ENCODE measurements at regions not wholly inside any gene's neighbourhood (a gene's known extent, or its start where the extent isn't known, plus 50 kb on each side); places are given as distances from the start of the nearest gene placed in this dataset.

GRCh38 chr5:57784121-57784520 is 301.5 kb upstream of the ACTBL2 start:
- no peak overlapping the region for H2BK15ac ChIP-seq (ENCODE audit: low read length)

GRCh38 chr5:57783693-57784092 is 301.1 kb upstream of the ACTBL2 start:
- no peak for DNase-seq (ENCODE audit: low spot score)
- H3K14ac ChIP-seq (ENCODE audit: low read length) = no peak overlapping the region
- no peak overlapping the region for H3K23ac ChIP-seq (ENCODE audit: low read depth, low read length, poor library complexity)
- no peak overlapping the region for H3K27ac ChIP-seq (replicated peaks; ENCODE audit: low read length)
- no peak overlapping the region for H4K91ac ChIP-seq (ENCODE audit: low read depth, low read length, poor library complexity)
- no peak overlapping the region for H2BK15ac ChIP-seq (ENCODE audit: low read length)
- no peak overlapping the region for H4K8ac ChIP-seq (ENCODE audit: low read depth, low read length)
- no peak overlapping the region for H3K4me3 ChIP-seq (ENCODE audit: low read length in 2 of 2)
- no peak overlapping the region for H2BK12ac ChIP-seq (ENCODE audit: low read length)
- H3K9ac ChIP-seq (ENCODE audit: low read depth, low read length, poor library complexity) = no peak overlapping the region
- H2AFZ ChIP-seq (ENCODE audit: low read length) = no peak overlapping the region
- no peak overlapping the region for H2AK5ac ChIP-seq (ENCODE audit: low read depth, low read length)
- no peaks in the 10 kb centered on the region for H3K79me1 ChIP-seq (ENCODE audit: low read depth, low read length)
- H3K27me3 ChIP-seq (ENCODE audit: control insufficient read depth in 3 of 3, insufficient read depth in 3 of 3, low read depth in 1 of 3, low read length in 3 of 3) = no peaks in the 10 kb centered on the region
- H3K4me2 ChIP-seq (ENCODE audit: insufficient read depth, low read length, poor library complexity, severe bottlenecking) = no peak overlapping the region
- H2BK5ac ChIP-seq (ENCODE audit: low read length) = no peak overlapping the region
- peaks cover 4 to 6% of the 10 kb centered on the region in 2 donors for H3K4me1 ChIP-seq (ENCODE audit: control insufficient read depth in 2 of 2, insufficient read depth in 1 of 2, low read depth in 1 of 2, low read length in 2 of 2)
- H3K36me3 ChIP-seq (replicated peaks in 1 of 2; ENCODE audit: control insufficient read depth in 2 of 2, insufficient read depth in 2 of 2, low read length in 2 of 2) = no peaks in the 10 kb centered on the region
- WGBS, 2 donors (ENCODE audit: extremely low coverage in 2 of 2, insufficient read length in 2 of 2, insufficient replicate concordance in 1 of 2) = no CpG with 5 or more reads among the region's 2 CpGs
- no peak overlapping the region for H3K4ac ChIP-seq (ENCODE audit: low read length)
- H3K18ac ChIP-seq (ENCODE audit: low read length) = no peak overlapping the region
- no peak overlapping the region for H2BK120ac ChIP-seq (ENCODE audit: low read depth, low read length)
- no peaks in the 10 kb centered on the region for H3K9me3 ChIP-seq (replicated peaks in 1 of 2; ENCODE audit: control insufficient read depth in 2 of 2, insufficient read depth in 1 of 2, low read depth in 1 of 2, low read length in 2 of 2)

More at GRCh38 chr5:57784121-57784520, 301.5 kb upstream of the ACTBL2 start:
- Histone ChIP-seq H2AK5ac (ENCODE audit: low read depth, low read length) (no peak overlapping the region), H3K79me1 (ENCODE audit: low read depth, low read length) (no peaks in the 10 kb centered on the region), H3K27ac (replicated peaks; ENCODE audit: low read length) (no peak overlapping the region), H3K4me3 (ENCODE audit: low read length in 2 of 2) (no peak overlapping the region), H4K91ac (ENCODE audit: low read depth, low read length, poor library complexity) (no peak overlapping the region), H3K4ac (ENCODE audit: low read length) (no peak overlapping the region), H3K4me1 (ENCODE audit: control insufficient read depth in 2 of 2, insufficient read depth in 1 of 2, low read depth in 1 of 2, low read length in 2 of 2) (peaks cover 0 to 3% of the 10 kb centered on the region in 2 donors), H3K4me2 (ENCODE audit: insufficient read depth, low read length, poor library complexity, severe bottlenecking) (no peak overlapping the region), H3K9me3 (replicated peaks in 1 of 2; ENCODE audit: control insufficient read depth in 2 of 2, insufficient read depth in 1 of 2, low read depth in 1 of 2, low read length in 2 of 2) (no peaks in the 10 kb centered on the region), H2AFZ (ENCODE audit: low read length) (peak overlapping the region; percentile 24), H3K14ac (ENCODE audit: low read length) (no peak overlapping the region), H2BK12ac (ENCODE audit: low read length) (no peak overlapping the region), H2BK120ac (ENCODE audit: low read depth, low read length) (no peak overlapping the region), H3K23ac (ENCODE audit: low read depth, low read length, poor library complexity) (no peak overlapping the region), H3K36me3 (replicated peaks in 1 of 2; ENCODE audit: control insufficient read depth in 2 of 2, insufficient read depth in 2 of 2, low read length in 2 of 2) (no peaks in the 10 kb centered on the region), H3K18ac (ENCODE audit: low read length) (no peak overlapping the region), H3K27me3 (ENCODE audit: control insufficient read depth in 3 of 3, insufficient read depth in 3 of 3, low read depth in 1 of 3, low read length in 3 of 3) (no peaks in the 10 kb centered on the region), H3K9ac (ENCODE audit: low read depth, low read length, poor library complexity) (no peak overlapping the region), H2BK5ac (ENCODE audit: low read length) (no peak overlapping the region), H4K8ac (ENCODE audit: low read depth, low read length) (no peak overlapping the region)
- WGBS, 2 donors (ENCODE audit: extremely low coverage in 2 of 2, insufficient read length in 2 of 2, insufficient replicate concordance in 1 of 2) = no CpG with 5 or more reads among the region's 3 CpGs
- DNase-seq (ENCODE audit: low spot score) = no peak

- no peak overlapping the region for H2BK15ac ChIP-seq (ENCODE audit: low read length)
- no peak overlapping the region for H2AFZ ChIP-seq (ENCODE audit: low read length)
- H3K9ac ChIP-seq (ENCODE audit: low read depth, low read length, poor library complexity) = no peak overlapping the region
- H3K27ac ChIP-seq (replicated peaks; ENCODE audit: low read length) = no peak overlapping the region
- H3K4me2 ChIP-seq (ENCODE audit: insufficient read depth, low read length, poor library complexity, severe bottlenecking) = no peak overlapping the region
- H2BK120ac ChIP-seq (ENCODE audit: low read depth, low read length) = no peak overlapping the region
- no CpG with 5 or more reads among the region's 5 CpGs for WGBS, 2 donors (ENCODE audit: extremely low coverage in 2 of 2, insufficient read length in 2 of 2, insufficient replicate concordance in 1 of 2)
- no peaks in the 10 kb centered on the region for H3K36me3 ChIP-seq (replicated peaks in 1 of 2; ENCODE audit: control insufficient read depth in 2 of 2, insufficient read depth in 2 of 2, low read length in 2 of 2)
- no peak overlapping the region for H4K91ac ChIP-seq (ENCODE audit: low read depth, low read length, poor library complexity)
- H3K4me1 ChIP-seq (ENCODE audit: control insufficient read depth in 2 of 2, insufficient read depth in 1 of 2, low read depth in 1 of 2, low read length in 2 of 2) = peaks cover 4 to 6% of the 10 kb centered on the region in 2 donors
- H3K9me3 ChIP-seq (replicated peaks in 1 of 2; ENCODE audit: control insufficient read depth in 2 of 2, insufficient read depth in 1 of 2, low read depth in 1 of 2, low read length in 2 of 2) = no peaks in the 10 kb centered on the region
- DNase-seq (ENCODE audit: low spot score) = no peak
- H3K14ac ChIP-seq (ENCODE audit: low read length) = no peak overlapping the region
- H2BK12ac ChIP-seq (ENCODE audit: low read length) = no peak overlapping the region
- no peak overlapping the region for H3K23ac ChIP-seq (ENCODE audit: low read depth, low read length, poor library complexity)
- H2AK5ac ChIP-seq (ENCODE audit: low read depth, low read length) = no peak overlapping the region
- no peaks in the 10 kb centered on the region for H3K27me3 ChIP-seq (ENCODE audit: control insufficient read depth in 3 of 3, insufficient read depth in 3 of 3, low read depth in 1 of 3, low read length in 3 of 3)
- no peaks in the 10 kb centered on the region for H3K79me1 ChIP-seq (ENCODE audit: low read depth, low read length)
- H3K4me3 ChIP-seq (ENCODE audit: low read length in 2 of 2) = no peak overlapping the region
- H4K8ac ChIP-seq (ENCODE audit: low read depth, low read length) = no peak overlapping the region
- H3K18ac ChIP-seq (ENCODE audit: low read length) = peak overlapping the region; percentile 25
- no peak overlapping the region for H3K4ac ChIP-seq (ENCODE audit: low read length)
- H2BK5ac ChIP-seq (ENCODE audit: low read length) = no peak overlapping the region
These were observed 298.3 kb upstream of the ACTBL2 start for GRCh38 chr5:57780961-57781325.

GRCh38 chr5:57780306-57780960 is 297.8 kb upstream of the ACTBL2 start:
- H3K18ac ChIP-seq (ENCODE audit: low read length) = peak overlapping the region; percentile 56
- H3K14ac ChIP-seq (ENCODE audit: low read length) = no peak overlapping the region
- H2AFZ ChIP-seq (ENCODE audit: low read length) = peak overlapping the region; percentile 3
- H3K4me1 ChIP-seq (ENCODE audit: control insufficient read depth in 2 of 2, insufficient read depth in 1 of 2, low read depth in 1 of 2, low read length in 2 of 2) = peaks cover 4 to 6% of the 10 kb centered on the region in 2 donors
- H3K9me3 ChIP-seq (replicated peaks in 1 of 2; ENCODE audit: control insufficient read depth in 2 of 2, insufficient read depth in 1 of 2, low read depth in 1 of 2, low read length in 2 of 2) = no peaks in the 10 kb centered on the region
- H2AK5ac ChIP-seq (ENCODE audit: low read depth, low read length) = peak overlapping the region; percentile 96
- no peak overlapping the region for H2BK12ac ChIP-seq (ENCODE audit: low read length)
- H4K91ac ChIP-seq (ENCODE audit: low read depth, low read length, poor library complexity) = no peak overlapping the region
- no peak overlapping the region for H3K4me2 ChIP-seq (ENCODE audit: insufficient read depth, low read length, poor library complexity, severe bottlenecking)
- H3K23ac ChIP-seq (ENCODE audit: low read depth, low read length, poor library complexity) = no peak overlapping the region
- no peaks in the 10 kb centered on the region for H3K27me3 ChIP-seq (ENCODE audit: control insufficient read depth in 3 of 3, insufficient read depth in 3 of 3, low read depth in 1 of 3, low read length in 3 of 3)
- no CpG with 5 or more reads among the region's 12 CpGs for WGBS, 2 donors (ENCODE audit: extremely low coverage in 2 of 2, insufficient read length in 2 of 2, insufficient replicate concordance in 1 of 2)
- H3K27ac ChIP-seq (replicated peaks; ENCODE audit: low read length) = no peak overlapping the region
- no peak overlapping the region for H3K9ac ChIP-seq (ENCODE audit: low read depth, low read length, poor library complexity)
- no peaks in the 10 kb centered on the region for H3K79me1 ChIP-seq (ENCODE audit: low read depth, low read length)
- H2BK5ac ChIP-seq (ENCODE audit: low read length) = no peak overlapping the region
- no peak overlapping the region for H4K8ac ChIP-seq (ENCODE audit: low read depth, low read length)
- H2BK15ac ChIP-seq (ENCODE audit: low read length) = peak overlapping the region; percentile 20
- no peak overlapping the region for H3K4me3 ChIP-seq (ENCODE audit: low read length in 2 of 2)
- DNase-seq (ENCODE audit: low spot score) = no peak
- peak overlapping the region; percentile 57 for H3K4ac ChIP-seq (ENCODE audit: low read length)
- H2BK120ac ChIP-seq (ENCODE audit: low read depth, low read length) = no peak overlapping the region
- no peaks in the 10 kb centered on the region for H3K36me3 ChIP-seq (replicated peaks in 1 of 2; ENCODE audit: control insufficient read depth in 2 of 2, insufficient read depth in 2 of 2, low read length in 2 of 2)

Data from neuronal stem cell (in vitro differentiated cells).